Activated CD4-positive, alpha-beta T cell treated with anti-CD3 and anti-CD28 coated beads, Interleukin-10, Interleukin-2, amounts not matched to agents 100 ng/mL and 50 ng/mL, durations not matched to agents 16 hours and 8 hours (primary cell): ENCODE measurements at regions not wholly inside any gene's neighbourhood (a gene's known extent, or its start where the extent isn't known, plus 50 kb on each side); places are given as distances from the start of the nearest gene placed in this dataset.
"Not testable (repeated sequence)": the region's sequence is repeated elsewhere in the genome, so short reads cannot be mapped to it uniquely, and the experiment has no call there.

Source experiments
- DNase-seq: peaks from one replicate; pipeline ENCODE4 v3.0.0-alpha.2; 2020

DNA sequence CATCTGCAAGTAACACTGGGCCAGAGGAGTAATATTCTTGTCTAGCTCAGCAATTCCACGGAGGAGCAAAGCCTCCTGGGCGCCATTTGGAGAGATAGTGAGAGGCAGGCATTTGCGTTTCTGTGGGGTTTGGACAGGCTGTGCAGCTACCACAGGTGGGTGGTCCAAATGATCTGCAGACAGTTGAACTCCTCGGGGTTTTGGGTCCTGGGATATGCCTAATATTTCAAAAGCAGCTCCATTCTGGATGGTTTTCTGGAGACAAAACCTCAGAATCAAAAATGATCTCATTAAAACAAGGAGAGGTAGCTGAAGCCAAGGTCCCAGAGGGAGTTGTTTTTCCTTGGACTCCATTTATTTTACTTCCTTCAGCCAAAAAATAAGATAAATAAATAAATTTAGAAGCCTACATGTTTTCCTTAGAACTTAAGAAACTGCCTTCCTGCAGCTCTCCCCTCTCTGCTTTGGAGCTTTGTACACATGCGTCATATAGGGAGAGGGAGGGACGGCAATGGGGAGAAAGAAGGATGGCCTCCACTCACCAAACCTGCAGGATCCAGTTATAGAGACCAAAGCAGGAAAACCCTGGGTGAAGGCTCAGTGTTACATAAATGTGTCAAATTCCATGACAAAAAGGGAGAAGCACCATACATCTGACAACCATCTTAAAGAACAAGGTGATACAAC, 227.3 kb upstream of the DAAM1 start:
- DNase-seq, result no peak

DNA sequence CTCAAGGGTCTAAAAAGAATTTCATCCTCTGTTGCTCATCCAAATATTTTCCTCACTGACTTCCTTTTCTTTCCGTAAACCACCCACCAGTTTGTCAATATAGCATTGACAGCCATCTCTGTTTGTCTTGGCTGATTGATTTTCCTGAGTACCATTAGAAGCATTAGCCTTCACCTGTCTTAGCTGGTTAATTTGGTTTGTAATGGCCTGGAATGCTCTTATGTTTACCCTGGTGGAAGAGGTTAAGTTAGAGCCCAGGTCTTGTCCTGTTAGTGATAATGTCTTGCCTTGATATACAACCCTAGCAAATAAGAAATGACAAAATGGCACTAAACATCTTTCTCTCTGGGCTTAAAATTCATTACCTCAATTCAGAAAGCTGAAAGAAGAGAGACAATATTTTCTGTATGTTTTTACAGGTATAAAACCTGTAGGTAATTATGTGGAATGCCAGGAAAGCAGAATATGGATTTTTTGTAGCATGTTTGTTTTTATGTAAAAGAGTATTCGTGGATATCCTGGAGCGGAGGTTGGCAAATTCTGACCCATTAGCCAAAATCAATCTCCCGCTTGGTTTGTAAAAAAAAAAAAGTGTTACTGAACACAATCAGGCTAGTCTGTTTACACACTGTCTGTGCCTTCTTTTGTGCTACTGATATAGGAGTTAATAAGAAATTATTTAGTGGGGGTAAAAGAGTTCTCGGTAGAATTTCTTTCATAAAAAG, 224.4 kb upstream of the DAAM1 start:
- no peak for DNase-seq

DNA sequence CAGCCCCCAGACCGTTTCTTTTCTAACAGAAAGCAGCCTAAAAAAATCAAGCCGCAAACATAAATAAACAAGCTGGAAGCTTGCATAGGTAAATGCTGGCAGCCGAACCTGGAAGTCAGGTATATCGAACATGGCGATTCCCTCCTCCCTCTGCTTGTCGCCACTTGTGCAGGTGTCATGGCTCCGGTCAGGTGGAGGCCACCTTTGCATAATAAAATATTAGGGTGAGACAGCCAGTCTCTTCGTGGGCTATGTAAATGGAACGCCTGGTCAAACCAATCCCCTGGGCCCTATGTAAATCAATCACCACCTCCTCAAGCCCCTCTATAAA, 223.9 kb upstream of the DAAM1 start:
- no peak for DNase-seq

DNA sequence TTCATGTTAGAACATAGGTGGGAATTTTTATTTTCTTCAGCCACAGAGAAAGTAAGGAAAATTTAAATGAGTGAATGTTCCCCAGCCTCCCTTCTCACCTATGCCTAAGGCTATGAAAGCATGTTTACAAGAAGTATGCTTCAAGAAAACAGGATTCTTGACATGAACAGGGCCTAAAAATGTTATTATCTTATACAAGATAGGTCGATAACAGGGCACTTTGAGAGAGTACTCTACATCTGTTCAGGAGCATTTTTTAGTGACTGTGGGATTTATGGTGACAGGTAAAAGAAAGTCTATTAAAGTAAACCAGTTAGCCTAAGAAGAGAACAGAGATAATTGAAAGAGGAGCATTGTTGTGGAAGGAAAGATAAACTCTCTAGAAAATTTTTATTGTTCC, 222.9 kb upstream of the DAAM1 start:
- DNase-seq, result no peak

DNA sequence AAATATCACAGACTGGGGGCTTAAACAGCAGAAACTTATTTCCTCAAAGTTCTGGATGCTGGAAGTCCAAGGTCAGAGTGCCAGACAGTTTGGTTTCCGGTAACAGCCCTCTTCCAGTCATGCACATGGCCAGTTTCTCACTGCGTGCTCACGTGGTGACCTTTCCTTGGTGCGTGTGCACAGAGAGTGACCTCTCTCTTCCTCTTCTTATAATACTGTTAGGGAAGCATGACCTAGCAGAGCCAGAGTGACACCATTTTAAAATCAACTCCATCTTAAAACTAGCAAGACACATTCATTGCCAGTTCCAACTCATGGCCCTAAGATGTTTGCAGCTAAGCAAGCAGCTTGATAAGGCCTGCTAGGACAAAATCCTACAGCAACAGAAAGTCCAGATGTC, 221.5 kb upstream of the DAAM1 start:
- no peak for DNase-seq

DNA sequence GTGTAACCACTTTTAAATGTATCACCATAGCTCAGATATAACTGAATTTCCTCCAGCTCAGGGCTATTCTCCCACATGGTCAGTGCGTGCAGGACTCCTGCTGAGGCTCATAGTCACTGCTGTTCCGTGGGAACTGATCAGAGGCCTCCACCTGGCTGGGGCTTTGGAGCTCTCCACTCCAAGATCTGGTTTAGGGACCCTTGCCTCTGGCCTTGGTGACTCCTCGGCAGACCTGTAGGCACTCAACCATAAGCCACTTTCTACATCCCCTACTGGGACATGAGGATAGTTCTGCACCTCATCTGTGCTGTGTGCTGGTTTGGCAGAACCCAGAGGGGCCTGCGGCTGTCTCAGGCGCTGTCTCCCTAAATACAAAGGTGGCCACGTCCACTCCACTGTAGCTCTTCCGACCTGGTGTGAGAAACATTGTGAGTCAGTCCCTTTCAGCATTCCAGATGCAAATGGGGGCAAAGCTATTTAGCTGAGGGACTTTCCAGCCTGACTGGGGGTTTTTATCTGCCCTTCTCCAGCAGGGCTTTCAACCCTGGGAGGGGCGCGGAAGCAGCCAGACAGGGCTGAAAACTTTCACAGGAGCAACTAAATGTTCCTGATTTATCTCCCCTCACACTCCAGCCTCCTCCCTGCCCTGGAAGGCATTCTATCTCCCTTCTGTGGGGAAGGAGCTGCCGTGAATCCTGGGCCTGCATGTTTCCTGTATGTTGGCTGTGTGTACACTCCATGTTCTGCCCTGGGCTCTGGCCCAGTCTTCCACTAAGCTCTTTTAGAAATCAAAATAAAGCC, 218.3 kb upstream of the DAAM1 start:
- DNase-seq, result no peak

DNA sequence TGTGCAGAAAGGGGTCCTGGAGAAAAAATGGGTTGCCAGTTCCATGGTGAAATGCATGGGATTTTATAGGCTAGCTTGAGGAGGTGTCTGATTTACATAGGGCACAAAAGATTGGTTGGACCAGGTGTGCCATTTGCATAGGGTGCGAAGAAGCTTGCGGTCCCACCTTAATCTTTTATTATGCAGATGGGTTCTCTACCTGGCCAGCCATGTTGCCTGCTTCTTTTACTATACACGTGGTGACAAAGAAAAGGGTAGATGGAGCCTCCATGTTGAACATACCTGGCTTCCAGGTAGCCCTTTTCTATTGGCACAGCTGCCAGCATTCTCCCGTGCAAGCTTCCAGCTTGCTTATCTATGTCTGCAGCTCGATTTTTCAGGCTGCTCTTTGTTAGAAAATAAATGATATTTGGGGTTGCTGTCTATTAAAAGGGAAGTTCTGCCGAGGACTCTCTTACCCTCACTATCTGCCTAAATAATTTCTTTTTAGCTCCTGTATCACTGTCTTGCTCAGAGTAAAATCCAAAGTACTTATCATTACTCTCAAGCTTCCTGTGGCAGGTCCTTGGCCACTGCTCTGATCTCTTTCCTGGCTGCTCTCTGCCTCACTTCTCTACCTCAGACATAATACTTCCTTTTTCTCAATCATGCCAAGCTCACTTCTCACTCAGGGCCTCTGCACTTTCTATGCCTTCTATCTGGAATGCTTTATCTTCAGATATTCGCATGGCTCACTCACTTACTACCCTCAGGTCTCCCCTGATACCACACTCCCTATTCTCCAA, 216.0 kb upstream of the DAAM1 start:
- DNase-seq, result no peak

DNA sequence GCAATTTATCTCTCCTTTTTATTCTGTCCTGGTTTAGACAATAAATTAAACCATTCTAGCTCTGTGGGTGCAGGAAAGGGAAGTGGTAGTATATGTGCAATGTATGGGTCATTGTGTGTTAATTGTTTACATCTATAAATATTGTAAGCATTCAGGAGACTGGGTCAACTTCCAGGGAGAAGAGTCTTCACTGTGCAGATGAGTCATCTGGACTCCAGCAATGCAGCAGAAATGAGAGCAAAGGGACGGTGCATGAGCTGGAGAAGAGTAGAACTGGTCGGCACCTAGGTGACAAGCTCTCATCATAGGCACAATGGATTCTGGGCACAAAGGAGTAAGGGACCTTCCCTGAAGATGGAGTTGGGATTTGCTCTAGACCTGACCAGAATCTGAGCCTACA, 211.1 kb upstream of the DAAM1 start:
- no peak for DNase-seq

DNA sequence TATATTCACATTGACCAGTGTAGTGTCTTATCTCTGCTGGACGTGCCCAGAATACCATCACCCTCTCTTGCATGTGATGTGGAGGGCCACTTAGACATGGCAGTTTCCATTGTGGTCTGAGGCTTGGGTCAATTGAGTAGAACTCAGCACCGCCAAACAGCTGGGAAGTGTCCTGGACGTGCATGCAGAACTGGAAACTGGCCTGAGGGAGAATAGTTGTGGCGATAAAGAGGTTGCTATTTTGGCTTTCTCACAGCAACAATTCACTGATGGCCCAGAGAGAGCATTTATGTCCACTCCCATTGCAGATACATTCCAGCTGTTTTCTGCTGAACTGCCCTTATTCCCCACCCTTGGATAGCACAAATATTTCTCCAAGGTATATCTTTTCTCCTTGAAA, 210.1 kb upstream of the DAAM1 start:
- no peak for DNase-seq

DNA sequence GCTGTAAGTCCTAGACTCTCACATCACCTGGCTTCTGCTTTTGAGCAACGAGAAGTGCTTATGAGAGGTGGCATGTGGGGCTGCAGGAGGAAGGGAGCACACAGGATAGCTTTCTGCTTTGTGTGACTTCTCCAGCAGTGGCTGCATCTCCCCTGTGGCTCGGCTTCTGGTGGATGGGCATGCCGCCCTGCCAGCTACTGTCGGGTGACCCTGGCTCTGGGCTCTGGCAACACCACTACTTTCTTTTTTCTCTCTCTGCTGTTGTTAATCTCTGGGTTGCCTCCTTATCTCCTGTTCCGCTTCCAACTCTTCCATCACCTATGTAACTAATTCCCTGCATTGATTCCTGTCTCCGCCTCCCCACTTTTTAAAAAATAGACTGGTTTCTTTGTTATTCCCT, 209.1 kb upstream of the DAAM1 start:
- DNase-seq, result no peak

DNA sequence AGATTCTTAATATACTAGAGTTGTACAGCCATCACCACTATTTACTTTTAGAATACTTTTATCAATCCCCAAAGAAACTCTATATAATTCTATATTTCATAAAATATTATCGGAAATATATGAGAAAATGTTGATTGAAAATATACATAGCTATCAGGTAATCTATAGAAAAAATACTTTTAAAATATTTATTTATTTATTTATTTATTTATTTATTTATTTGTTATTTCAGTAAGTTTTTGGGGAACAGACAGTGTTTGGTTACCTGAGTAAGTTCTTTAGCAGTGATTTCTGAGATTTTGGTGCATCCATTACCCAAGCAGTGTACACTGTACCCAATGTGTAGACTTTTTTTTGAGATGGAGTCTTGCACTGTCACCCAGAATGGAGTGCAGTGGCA, 206.6 kb upstream of the DAAM1 start:
- DNase-seq, result no peak

DNA sequence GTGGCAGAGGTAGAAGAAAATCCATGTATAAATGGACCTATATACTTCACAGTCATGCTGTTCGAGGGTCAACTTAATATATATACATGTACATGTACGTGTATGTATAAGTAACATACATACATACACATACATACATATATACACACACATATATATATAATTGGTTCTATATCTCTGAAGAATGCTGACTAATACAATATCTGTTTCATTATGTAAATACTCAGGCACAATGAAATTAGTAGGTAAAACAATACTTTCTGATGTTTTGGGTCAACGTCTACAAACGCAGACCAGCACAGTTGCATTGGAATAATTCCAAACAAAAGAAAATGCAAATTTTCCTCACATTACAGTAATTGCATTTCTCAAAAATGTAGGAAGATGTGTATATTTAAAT, 202.7 kb upstream of the DAAM1 start:
- DNase-seq, result no peak

DNA sequence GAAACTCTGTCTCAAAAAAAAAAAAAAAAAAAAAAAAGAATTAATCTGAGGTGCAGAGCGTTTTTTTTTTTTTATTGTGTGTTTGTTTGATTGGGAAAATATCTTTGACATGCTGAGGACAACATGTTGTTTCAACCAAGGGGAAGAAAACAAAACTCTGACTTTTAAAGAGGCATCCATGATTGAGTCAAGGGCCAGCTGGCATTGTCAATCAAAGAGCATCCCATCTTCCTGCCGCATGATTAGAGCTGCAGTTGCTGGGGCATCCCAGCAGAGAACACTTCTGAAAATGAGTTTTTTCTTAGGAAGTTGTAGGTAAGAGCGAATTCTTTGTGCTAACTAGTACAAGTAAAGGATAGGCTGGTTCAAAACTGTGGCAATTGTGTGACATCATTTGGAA, 200.9 kb upstream of the DAAM1 start:
- no peak for DNase-seq

DNA sequence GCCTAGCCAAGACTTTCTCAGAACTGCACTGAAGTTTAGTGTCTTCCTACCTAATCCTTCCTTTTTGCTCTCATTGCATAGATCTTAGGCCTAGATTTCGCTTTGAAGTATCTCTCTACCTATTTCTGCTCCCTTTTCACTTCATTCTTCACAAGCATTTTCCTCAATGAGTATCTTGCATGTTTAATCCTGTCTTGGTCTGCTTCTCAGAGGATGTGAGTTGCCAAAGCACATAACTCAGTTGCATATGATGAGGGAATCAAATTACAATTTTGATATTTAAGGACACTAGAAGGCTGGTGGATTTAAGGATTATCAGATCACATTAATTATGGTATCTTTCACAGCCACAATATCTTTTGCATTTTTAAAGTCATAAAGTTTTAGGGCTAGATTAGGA, 195.5 kb upstream of the DAAM1 start:
- no peak for DNase-seq

DNA sequence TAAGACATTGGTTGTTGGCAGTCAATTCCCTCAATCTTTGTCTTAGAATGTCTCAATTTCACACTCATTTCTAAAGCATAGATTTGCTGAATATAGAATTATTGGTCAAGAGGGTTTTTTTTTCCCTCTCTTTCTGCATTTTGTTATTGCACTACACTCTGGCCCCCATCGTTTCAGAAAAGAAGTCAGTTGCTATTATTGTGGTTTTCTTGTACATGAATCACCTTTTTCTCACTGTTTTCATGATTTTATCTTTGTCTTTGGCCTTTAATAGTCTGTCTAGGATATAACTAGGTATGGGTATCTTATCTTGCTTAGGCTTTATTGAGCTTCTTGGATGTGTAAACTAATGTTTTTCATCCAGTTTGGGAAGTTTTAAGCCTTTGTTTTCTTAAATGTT, 194.3 kb upstream of the DAAM1 start:
- DNase-seq, result peak; percentile 14

DNA sequence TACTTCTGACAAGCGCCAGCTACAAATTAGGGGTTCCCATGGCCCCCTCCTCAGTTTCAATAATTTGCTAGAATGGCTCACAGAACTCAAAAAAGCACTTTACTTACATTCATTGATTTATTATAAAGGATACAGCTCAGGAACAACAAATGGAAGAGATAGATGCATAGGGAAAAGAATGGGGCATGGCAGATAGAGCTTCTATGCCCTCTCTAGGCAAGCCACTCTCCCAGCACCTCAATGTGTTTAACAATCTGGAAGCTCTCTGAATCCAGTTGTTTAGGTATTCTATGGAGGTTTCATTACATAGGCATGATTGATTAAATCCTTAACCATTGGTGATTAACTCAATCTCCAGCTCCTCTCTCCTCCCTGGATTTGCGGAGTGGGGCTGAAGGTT, 184.5 kb upstream of the DAAM1 start:
- no peak for DNase-seq

DNA sequence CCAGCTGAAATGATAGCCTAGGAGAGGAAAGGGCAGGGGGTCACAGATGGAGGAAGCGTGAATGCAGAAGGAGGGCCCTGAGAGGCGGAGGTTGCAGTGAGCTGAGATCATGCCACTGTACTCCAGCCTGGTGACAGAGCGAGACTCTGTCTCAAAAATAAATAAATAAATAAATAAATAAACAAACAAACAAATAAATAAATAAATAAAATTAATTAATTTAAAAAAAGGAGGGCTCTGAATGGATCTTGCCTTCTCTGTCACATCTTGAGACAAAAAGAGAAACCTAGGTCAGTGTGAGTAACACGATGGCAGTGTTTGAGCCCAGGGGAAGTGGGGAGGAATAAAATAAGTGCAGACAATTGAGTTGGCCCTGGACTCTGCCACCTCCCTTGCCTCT, 182.3 kb upstream of the DAAM1 start:
- not testable (repeated sequence) for DNase-seq

DNA sequence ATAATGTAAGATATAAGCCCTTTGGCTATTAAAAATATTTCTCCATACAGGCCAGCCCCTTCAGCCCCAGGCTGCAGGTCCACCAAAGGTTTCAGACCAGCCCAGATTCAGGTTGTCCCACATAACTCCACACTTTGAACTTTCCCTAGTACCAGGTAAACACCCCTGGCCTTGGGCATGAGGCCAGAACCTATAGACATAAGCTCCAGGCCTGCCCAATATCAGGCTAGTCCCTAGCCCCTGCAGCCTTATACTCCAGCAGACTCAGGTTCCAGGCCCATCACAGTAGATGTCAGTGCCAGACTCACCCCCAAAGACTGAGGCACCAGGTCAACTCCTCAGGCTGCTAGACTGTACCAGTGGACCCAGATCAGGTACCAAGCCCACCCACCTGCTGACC, 178.5 kb upstream of the DAAM1 start:
- DNase-seq, result no peak

DNA sequence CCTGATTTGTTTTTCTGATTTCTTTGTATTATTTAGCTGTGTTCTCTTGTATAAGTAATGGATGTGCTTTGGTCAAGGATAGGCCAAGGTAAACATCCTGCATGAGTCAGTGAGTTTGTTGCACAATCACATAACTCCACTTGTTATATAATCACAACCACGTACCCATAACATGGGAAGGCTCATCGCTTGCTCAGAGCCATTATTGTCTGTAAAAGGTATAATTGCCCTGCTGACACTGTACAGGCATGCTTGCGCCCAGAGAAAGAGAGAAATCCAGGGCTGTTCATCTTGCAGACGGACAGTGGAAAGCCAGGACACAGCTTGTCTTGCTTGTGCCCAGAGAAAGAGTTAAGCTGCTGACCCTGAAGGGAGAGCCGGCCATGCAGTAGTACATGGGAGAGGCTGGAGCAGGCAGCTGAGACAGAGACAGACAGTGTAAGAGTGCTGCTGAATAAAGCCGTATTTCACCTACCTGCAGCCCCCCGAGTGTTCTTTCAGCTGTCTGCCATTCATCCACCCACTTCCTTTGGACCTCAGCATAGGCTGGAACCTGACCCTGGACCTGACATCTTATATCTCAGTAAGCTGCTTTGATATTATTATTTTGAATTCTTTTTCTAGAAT, 174.7 kb upstream of the DAAM1 start:
- no peak for DNase-seq

DNA sequence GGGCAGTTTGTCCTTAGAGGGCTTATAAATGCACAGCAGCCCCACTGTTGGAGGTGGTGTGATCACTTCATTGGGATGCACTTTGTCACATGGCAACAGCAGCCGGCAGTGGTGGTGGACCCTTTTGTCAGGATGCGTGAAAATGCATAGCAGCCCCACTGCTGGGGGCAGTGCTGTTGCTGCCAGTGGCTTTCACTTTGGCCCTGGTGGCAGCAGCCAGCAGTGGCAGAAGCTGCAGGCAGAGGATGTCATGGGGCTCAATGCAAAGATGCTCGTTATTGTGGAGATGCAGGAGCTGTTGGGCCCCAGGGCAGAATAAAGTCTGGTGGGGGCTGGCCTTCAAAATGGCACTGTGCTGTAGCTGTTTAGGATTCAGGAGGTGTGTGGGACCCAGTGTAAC, 173.0 kb upstream of the DAAM1 start:
- no peak for DNase-seq

DNA sequence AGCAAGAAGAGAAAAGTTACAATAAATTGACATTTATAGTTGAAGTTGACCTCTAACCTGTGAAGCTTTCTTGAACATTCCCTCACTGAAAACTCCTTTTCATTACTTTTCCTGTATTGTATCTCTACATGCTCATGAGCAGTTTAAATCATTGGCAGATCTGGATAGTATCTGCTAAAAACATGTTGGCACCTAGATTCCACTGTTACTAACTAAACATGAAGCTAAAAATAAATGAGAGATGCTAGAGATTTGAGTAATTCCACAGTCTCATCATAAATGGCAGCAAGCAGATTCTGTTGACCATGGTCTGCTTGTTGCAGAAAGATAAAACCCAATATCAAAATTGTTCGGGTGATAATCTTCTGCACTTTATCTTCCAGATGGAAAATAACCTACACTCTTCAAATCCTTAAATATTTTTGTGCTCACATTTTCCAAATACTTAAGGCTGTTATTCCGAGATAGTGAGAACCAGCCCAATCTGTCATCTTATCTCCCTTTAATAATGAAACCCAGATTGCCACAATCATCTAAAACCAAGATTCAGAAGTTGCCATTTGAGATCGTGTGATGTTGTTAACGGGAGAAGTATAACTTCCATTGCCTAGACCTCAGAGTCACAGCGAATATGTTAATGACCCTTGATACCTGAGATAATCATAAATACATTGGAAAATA, 171.0 kb upstream of the DAAM1 start:
- no peak for DNase-seq

DNA sequence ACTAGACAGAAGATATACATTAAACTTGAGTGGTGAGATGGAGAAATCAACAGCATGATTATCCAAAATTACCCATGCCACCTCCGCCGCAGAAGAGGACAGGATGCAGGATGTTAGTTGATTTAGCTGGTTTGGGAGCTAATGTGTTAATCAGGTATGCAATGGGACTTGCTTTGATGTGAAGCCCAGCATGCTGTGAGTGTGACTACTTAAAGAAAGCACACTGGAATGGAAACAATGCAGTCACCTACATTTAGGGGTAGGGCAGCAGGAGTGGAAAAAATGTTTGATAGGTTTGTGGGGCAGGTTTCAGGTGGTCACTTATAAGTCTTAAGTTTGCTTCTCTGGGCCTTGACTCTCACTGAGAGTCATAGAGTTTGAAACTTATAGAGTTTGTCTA, 170.0 kb upstream of the DAAM1 start:
- no peak for DNase-seq
